ENCODE measurements at regions not wholly inside any gene's neighbourhood (a gene's known extent, or its start where the extent isn't known, plus 50 kb on each side); places are given as distances from the start of the nearest gene placed in this dataset.
"Not testable (repeated sequence)": the region's sequence is repeated elsewhere in the genome, so short reads cannot be mapped to it uniquely, and the experiment has no call there.

DNA sequence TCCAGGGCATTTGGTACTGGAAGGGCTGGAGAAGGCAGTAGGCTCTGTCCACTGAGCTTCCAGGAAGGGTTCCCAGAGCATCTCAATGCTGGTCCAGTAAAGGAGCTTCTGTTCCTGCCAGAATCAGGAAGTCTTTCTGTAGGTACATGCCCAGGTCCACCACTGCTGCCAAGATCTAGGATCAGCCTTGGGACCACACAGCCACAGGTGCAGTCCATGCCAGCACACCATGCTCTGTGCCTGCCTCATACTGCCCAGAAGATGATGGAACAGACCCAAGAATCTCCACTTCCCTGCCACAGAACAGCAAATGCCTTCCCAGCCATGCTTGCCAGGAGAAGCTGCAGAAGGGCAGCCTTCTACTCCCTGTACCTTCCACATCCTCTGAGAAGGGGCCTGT lies 89.3 kb downstream of the CDRT15L2 start:
- TF ChIP-seq, protein P1, sequence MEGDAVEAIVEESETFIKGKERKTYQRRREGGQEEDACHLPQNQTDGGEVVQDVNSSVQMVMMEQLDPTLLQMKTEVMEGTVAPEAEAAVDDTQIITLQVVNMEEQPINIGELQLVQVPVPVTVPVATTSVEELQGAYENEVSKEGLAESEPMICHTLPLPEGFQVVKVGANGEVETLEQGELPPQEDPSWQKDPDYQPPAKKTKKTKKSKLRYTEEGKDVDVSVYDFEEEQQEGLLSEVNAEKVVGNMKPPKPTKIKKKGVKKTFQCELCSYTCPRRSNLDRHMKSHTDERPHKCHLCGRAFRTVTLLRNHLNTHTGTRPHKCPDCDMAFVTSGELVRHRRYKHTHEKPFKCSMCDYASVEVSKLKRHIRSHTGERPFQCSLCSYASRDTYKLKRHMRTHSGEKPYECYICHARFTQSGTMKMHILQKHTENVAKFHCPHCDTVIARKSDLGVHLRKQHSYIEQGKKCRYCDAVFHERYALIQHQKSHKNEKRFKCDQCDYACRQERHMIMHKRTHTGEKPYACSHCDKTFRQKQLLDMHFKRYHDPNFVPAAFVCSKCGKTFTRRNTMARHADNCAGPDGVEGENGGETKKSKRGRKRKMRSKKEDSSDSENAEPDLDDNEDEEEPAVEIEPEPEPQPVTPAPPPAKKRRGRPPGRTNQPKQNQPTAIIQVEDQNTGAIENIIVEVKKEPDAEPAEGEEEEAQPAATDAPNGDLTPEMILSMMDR (IDR thresholded peaks at IDR 0.05), result not testable (repeated sequence)
- not testable (repeated sequence) for TF ChIP-seq POLR2A (IDR thresholded peaks at IDR 0.05)
